ENCODE measurements at regions not wholly inside any gene's neighbourhood (a gene's known extent, or its start where the extent isn't known, plus 50 kb on each side); places are given as distances from the start of the nearest gene placed in this dataset.

DNA sequence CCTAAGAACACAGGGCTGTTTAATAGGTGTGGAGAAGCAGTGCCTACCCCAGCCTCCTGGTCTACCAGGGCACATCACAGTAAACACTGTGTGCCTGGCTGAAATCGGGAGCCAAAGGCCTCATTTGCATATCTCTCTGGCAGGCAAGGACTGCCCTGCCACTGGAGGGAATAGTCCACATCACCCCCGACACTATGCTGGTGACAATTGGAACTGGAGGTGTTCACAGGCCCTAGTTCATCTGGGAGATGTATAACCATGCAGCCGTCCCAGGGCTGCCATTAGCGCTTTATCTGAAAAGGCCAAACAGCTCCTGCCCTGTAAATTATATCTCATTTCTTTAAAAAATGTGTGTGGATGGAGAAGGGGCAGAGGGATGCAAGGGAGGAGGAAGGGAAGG is 150.3 kb downstream of the LINC00237 start:
- Histone ChIP-seq H4K20me1 (ENCODE audit: insufficient read depth, low read length) (no peaks in the 10 kb centered on the region), H3K36me3 (ENCODE audit: insufficient read depth, low read length) (no peaks in the 10 kb centered on the region), H3K27ac (ENCODE audit: low read depth, low read length) (no peak overlapping the region), H3K79me2 (ENCODE audit: insufficient read depth, low read length) (no peaks in the 10 kb centered on the region), H2AFZ (ENCODE audit: low read length) (no peak overlapping the region), H3K4me1 (ENCODE audit: insufficient read depth, low read length) (no peaks in the 10 kb centered on the region), H3K4me3 (ENCODE audit: insufficient read depth, low read length) (no peak overlapping the region), H3K27me3 (ENCODE audit: insufficient read depth, low read length) (no peaks in the 10 kb centered on the region), H3K4me2 (ENCODE audit: insufficient read depth, low read length) (no peak overlapping the region), H3K9me3 (ENCODE audit: low read depth, low read length) (no peaks in the 10 kb centered on the region)
- TF ChIP-seq, protein P1, sequence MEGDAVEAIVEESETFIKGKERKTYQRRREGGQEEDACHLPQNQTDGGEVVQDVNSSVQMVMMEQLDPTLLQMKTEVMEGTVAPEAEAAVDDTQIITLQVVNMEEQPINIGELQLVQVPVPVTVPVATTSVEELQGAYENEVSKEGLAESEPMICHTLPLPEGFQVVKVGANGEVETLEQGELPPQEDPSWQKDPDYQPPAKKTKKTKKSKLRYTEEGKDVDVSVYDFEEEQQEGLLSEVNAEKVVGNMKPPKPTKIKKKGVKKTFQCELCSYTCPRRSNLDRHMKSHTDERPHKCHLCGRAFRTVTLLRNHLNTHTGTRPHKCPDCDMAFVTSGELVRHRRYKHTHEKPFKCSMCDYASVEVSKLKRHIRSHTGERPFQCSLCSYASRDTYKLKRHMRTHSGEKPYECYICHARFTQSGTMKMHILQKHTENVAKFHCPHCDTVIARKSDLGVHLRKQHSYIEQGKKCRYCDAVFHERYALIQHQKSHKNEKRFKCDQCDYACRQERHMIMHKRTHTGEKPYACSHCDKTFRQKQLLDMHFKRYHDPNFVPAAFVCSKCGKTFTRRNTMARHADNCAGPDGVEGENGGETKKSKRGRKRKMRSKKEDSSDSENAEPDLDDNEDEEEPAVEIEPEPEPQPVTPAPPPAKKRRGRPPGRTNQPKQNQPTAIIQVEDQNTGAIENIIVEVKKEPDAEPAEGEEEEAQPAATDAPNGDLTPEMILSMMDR (IDR thresholded peaks at IDR 0.05; ENCODE audit: extremely low read depth, low read depth, low read length), result no peak
- DNase-seq (ENCODE audit: insufficient read length, low spot score, missing footprints), result no peak

DNA sequence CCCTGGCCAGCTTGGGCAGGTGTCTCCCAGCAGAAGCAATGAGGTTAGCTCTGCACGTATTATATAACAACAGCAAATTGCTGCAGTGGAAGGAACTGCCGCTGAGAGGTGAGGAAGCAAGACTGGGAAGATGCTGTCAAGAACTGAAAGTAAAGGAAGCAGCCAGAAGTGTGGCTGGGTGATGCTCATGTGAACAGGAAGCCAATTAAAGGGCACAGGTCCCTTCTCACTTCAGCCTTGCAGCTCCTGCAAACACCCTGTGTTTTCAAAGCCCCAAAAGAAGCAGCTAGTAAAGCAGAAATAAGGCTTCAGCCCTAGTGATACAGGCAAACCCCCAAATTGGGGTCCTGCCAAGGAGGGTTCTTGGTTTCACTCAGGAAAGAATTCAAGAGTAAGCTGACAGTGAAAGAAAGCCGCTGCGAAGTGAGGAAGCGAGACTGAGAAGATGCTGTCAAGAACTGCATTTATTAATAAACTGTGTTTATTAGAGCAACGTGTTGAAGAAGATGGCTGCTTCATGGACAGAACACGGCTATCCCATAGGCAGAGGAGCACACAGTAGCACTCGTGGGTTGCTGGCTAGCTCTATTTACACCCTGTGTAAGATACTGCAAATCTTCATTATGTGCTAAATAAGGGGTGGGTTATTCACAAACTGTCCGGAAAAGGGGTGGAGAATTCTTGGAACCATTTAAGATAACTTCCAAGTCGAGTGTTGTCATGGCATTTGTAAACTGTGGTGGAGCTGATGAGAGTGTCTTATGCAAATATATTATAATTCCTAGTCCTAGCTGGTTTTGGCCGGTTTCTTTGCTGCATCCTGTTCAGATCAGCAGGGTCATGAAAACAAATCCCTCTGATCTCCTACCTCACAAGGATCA is 152.2 kb downstream of the LINC00237 start:
- no peak overlapping the region for H3K27ac ChIP-seq (ENCODE audit: low read depth, low read length)
- H3K27me3 ChIP-seq (ENCODE audit: insufficient read depth, low read length), result no peaks in the 10 kb centered on the region
- no peak for DNase-seq (ENCODE audit: insufficient read length, low spot score, missing footprints)
- H3K4me2 ChIP-seq (ENCODE audit: insufficient read depth, low read length), result no peak overlapping the region
- H3K9me3 ChIP-seq (ENCODE audit: low read depth, low read length), result no peaks in the 10 kb centered on the region
- no peak overlapping the region for H2AFZ ChIP-seq (ENCODE audit: low read length)
- H4K20me1 ChIP-seq (ENCODE audit: insufficient read depth, low read length), result no peaks in the 10 kb centered on the region
- H3K4me3 ChIP-seq (ENCODE audit: insufficient read depth, low read length), result no peak overlapping the region
- no peaks in the 10 kb centered on the region for H3K4me1 ChIP-seq (ENCODE audit: insufficient read depth, low read length)
- no peaks in the 10 kb centered on the region for H3K36me3 ChIP-seq (ENCODE audit: insufficient read depth, low read length)
- no peaks in the 10 kb centered on the region for H3K79me2 ChIP-seq (ENCODE audit: insufficient read depth, low read length)
- TF ChIP-seq, protein P1 (IDR thresholded peaks at IDR 0.05; ENCODE audit: extremely low read depth, low read depth, low read length), result no peak

DNA sequence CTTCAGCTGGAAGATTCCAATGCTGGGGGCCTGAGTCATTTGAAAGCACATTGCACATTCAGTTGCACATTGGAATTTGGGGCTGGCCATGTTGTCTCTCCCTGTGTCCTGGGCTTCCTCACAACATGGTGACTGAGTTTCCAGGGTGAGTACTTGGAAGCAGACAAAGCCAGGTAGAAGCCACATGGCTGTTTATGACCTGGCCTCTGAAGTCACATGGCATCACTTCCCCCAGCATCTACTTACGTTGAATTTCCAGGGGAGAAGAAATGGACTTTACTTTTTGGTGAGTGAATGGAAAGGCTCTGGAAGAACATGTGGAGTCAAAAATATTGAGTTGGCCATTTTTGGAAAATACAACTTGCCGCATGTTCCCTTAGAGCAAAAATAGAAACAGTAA is 155.5 kb downstream of the LINC00237 start:
- TF ChIP-seq, protein P1 (IDR thresholded peaks at IDR 0.05; ENCODE audit: extremely low read depth, low read depth, low read length), result no peak

DNA sequence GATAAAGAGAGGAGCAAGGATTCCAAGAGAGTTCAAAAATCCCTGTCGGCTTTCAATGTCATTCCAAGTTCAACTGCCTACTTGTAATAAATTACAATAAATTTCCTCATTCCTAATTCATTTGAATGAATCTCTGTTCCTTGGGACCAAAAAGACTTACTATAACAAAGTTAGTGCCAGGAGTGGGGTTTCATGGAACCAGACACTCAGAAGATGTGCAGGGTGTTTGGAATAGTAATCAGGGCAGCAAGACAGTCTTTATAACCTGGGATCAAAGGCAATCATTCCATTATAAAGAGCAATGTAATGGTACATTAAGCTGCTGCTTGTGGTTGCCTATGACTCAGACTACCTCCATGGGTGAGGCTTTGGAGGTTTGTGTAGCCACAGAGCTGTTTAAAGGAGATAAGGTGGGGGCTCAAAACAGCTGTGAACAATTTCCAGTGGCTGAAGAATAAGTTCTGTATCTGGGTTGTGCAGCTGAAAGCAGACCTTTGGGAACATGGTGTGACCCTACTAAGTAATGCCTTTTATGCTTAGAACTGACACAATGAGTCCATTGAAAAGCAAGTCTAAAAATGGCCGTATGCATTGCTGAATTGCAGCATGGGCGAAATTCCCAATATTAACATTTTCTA is 159.9 kb downstream of the LINC00237 start:
- Histone ChIP-seq H4K20me1 (ENCODE audit: insufficient read depth, low read length) (no peaks in the 10 kb centered on the region), H3K36me3 (ENCODE audit: insufficient read depth, low read length) (no peaks in the 10 kb centered on the region), H3K9me3 (ENCODE audit: low read depth, low read length) (peaks cover 2% of the 10 kb centered on the region), H3K4me1 (ENCODE audit: insufficient read depth, low read length) (no peaks in the 10 kb centered on the region), H3K79me2 (ENCODE audit: insufficient read depth, low read length) (no peaks in the 10 kb centered on the region), H3K4me3 (ENCODE audit: insufficient read depth, low read length) (no peak overlapping the region), H3K27ac (ENCODE audit: low read depth, low read length) (no peak overlapping the region), H3K4me2 (ENCODE audit: insufficient read depth, low read length) (no peak overlapping the region), H3K27me3 (ENCODE audit: insufficient read depth, low read length) (no peaks in the 10 kb centered on the region), H2AFZ (ENCODE audit: low read length) (no peak overlapping the region)
- no peak for DNase-seq (ENCODE audit: insufficient read length, low spot score, missing footprints)
- TF ChIP-seq, protein P1 (IDR thresholded peaks at IDR 0.05; ENCODE audit: extremely low read depth, low read depth, low read length), result no peak

More for the DNA sequence above, 155.5 kb downstream of the LINC00237 start:
- Histone ChIP-seq H3K9me3 (ENCODE audit: low read depth, low read length) (peaks cover 2% of the 10 kb centered on the region), H3K4me2 (ENCODE audit: insufficient read depth, low read length) (no peak overlapping the region), H3K27ac (ENCODE audit: low read depth, low read length) (no peak overlapping the region), H3K4me1 (ENCODE audit: insufficient read depth, low read length) (no peaks in the 10 kb centered on the region), H3K27me3 (ENCODE audit: insufficient read depth, low read length) (no peaks in the 10 kb centered on the region), H4K20me1 (ENCODE audit: insufficient read depth, low read length) (no peaks in the 10 kb centered on the region), H3K36me3 (ENCODE audit: insufficient read depth, low read length) (no peaks in the 10 kb centered on the region), H3K79me2 (ENCODE audit: insufficient read depth, low read length) (no peaks in the 10 kb centered on the region), H2AFZ (ENCODE audit: low read length) (no peak overlapping the region), H3K4me3 (ENCODE audit: insufficient read depth, low read length) (no peak overlapping the region)
- DNase-seq (ENCODE audit: insufficient read length, low spot score, missing footprints), result no peak

All from osteoblast (primary cell).